IPS-18a (cell line): ENCODE measurements at regions not wholly inside any gene's neighbourhood (a gene's known extent, or its start where the extent isn't known, plus 50 kb on each side); places are given as distances from the start of the nearest gene placed in this dataset.

Source experiments
- H3K27ac ChIP-seq: one replicate; pipeline ENCODE4 v1.5.1; 2013; ENCODE audit warnings: low read length
- H3K27me3 ChIP-seq: one replicate; pipeline ENCODE4 v1.6.1; 2013; ENCODE audit warnings: mild to moderate bottlenecking, low read length; ENCODE audit not compliant: control insufficient read depth, insufficient read depth
- H3K36me3 ChIP-seq: one replicate; pipeline ENCODE4 v1.6.1; 2013; ENCODE audit warnings: low read depth, low read length; ENCODE audit not compliant: control insufficient read depth
- H3K4me1 ChIP-seq: one replicate; pipeline ENCODE4 v1.6.1; 2013; ENCODE audit warnings: low read depth, low read length; ENCODE audit not compliant: control insufficient read depth
- H3K4me3 ChIP-seq: one replicate; pipeline ENCODE4 v1.5.1; 2013; ENCODE audit warnings: low read length
- H3K9ac ChIP-seq: one replicate; pipeline ENCODE4 v1.6.1; 2013; ENCODE audit warnings: mild to moderate bottlenecking, low read length, moderate library complexity
- H3K9me3 ChIP-seq: one replicate; pipeline ENCODE4 v1.6.1; 2013; ENCODE audit warnings: low read depth, low read length; ENCODE audit not compliant: control insufficient read depth

DNA sequence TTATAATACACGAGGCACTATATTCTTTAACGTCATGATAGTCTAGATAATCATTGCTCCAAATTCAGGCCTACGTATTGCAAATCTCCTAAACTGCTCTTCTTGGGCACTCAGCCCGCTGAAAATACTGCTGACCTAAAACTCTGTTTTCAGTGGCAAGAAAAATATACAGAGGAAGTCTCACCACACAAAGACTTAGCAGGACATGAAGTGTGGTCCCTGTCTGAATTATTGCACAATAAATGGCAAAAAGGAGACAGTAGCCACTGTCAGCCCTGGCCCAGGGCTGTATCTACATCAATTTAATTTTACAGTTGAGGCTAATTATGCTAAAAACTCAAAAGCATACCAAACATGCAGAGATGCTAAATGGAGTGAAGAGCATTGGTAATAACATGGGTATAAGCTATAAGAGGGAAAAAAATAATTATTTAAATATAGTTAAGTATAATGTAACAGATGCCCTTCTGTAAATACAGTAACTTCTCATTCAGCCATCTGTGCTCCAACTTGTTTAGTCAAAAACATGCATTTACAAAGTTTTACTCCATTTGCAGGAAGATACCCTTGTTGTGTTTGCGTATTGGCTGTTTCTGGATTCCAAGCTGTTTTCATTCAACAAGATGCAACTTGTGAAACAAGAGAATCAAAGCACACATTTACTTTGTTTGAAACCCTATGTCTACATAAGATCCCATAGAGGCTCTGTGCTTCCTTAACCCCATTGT is 800.0 kb upstream of the LUZP2 start:
- Histone ChIP-seq H3K4me1 (peaks cover 5% of the 10 kb centered on the region), H3K9ac (no peak overlapping the region), H3K36me3 (no peaks in the 10 kb centered on the region), H3K9me3 (no peaks in the 10 kb centered on the region), H3K27ac (no peak overlapping the region), H3K4me3 (no peak overlapping the region), H3K27me3 (no peaks in the 10 kb centered on the region)

DNA sequence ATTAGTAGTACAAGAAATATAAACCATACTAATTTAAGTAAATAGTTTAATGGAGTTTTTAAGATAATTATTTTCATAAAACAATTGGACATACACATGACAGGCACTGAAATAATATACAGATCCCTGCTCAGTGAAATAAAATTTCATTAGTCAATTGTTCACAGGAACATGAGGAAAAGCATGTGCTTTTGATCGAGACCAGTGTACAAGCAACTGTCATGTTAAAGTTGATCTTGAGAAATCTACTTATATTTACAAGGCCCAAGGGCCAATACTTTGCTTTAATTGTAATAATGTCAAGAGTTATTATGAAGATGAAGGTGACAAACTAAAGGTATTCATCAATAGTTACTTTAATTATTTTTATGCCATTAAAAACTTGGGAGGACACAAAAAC is 792.7 kb upstream of the LUZP2 start:
- no peaks in the 10 kb centered on the region for H3K4me1 ChIP-seq
- no peaks in the 10 kb centered on the region for H3K9me3 ChIP-seq
- no peaks in the 10 kb centered on the region for H3K36me3 ChIP-seq
- no peak overlapping the region for H3K27ac ChIP-seq
- H3K9ac ChIP-seq: no peak overlapping the region
- H3K4me3 ChIP-seq: no peak overlapping the region
- H3K27me3 ChIP-seq: no peaks in the 10 kb centered on the region

DNA sequence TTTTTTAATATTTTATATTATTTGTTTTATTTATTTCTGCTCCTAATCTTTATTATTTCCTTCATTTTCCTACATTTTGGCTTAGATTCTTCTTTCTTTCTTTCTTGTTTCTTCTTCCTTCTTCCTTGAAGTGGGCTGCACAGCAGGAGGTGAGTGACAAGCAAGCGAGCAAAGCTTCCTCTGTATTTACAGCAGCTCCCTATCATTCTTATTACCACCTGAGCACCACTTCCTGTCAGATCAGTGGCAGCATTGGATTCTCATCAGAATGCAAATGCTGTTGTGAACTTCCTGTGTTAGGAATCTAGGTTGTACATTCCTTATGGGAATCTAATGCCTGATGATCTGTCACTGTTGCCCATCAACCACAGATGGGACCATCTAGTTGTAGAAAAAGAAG is 784.9 kb upstream of the LUZP2 start:
- Histone ChIP-seq H3K27ac (no peak overlapping the region), H3K36me3 (no peaks in the 10 kb centered on the region), H3K9ac (no peak overlapping the region), H3K9me3 (no peaks in the 10 kb centered on the region), H3K27me3 (no peaks in the 10 kb centered on the region), H3K4me1 (no peaks in the 10 kb centered on the region), H3K4me3 (no peak overlapping the region)

DNA sequence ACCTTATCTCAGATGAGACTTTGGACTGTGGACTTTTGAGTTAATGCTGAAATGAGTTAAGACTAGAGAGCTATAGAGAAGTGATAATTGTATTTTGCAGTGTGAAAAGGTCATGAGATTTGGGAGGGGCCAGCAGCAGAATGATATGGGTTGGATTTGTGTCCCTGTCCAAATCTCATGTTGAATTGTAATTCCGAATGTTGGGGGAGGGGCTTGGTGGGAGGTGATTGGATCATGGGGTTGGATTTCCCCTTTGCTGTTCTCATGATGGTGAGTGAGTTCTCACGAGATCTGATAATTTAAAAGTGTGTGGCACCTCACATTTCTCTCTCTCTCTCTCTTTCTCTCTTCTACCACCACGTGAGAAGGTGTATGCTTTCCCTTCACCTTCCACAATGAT is 777.8 kb upstream of the LUZP2 start:
- no peak overlapping the region for H3K9ac ChIP-seq
- peaks cover 2% of the 10 kb centered on the region for H3K9me3 ChIP-seq
- H3K27ac ChIP-seq: no peak overlapping the region
- H3K36me3 ChIP-seq: no peaks in the 10 kb centered on the region
- no peaks in the 10 kb centered on the region for H3K27me3 ChIP-seq
- no peaks in the 10 kb centered on the region for H3K4me1 ChIP-seq
- no peak overlapping the region for H3K4me3 ChIP-seq

DNA sequence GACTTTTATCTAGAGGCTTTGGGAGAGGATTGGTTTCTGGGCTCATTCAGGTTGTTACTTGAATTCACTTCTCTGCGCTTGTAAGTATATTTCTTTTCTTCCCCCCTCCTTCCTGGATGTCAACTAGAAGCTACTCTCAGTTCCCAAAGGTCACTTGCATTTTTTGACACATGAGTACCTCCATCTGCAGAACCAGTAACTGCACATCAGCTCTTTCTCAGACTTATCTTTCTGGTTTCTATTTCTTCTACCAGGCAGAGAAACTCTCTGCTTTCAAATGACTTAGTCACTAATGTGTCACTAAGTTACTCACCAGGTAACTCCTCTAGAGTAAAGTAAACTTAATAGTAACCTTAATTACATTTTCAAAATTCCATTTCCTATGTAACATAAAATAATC is 773.0 kb upstream of the LUZP2 start:
- Histone ChIP-seq H3K4me1 (no peaks in the 10 kb centered on the region), H3K9ac (no peak overlapping the region), H3K9me3 (no peaks in the 10 kb centered on the region), H3K4me3 (no peak overlapping the region), H3K27ac (no peak overlapping the region), H3K36me3 (no peaks in the 10 kb centered on the region), H3K27me3 (no peaks in the 10 kb centered on the region)

DNA sequence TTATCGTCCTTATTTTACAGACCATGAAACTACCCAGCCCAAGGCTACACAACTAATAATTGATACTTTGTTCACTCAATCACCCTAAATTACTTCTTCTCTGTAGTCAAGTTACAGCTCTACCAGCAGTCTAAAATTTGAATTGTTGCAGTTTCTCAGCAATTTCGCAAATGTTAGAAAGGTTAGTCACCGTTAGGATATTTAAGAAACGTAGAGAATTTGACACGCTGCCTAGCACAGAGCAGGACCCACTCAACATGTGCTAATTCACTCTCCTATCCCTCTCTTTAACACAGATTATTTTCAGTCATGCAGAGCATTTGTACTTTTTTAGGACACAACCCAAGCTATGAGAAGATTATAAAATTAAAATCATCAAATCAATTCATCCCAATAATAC is 771.1 kb upstream of the LUZP2 start:
- H3K4me1 ChIP-seq: no peaks in the 10 kb centered on the region
- H3K4me3 ChIP-seq: no peak overlapping the region
- no peak overlapping the region for H3K27ac ChIP-seq
- H3K27me3 ChIP-seq: no peaks in the 10 kb centered on the region
- H3K9ac ChIP-seq: no peak overlapping the region
- H3K36me3 ChIP-seq: no peaks in the 10 kb centered on the region
- no peaks in the 10 kb centered on the region for H3K9me3 ChIP-seq

DNA sequence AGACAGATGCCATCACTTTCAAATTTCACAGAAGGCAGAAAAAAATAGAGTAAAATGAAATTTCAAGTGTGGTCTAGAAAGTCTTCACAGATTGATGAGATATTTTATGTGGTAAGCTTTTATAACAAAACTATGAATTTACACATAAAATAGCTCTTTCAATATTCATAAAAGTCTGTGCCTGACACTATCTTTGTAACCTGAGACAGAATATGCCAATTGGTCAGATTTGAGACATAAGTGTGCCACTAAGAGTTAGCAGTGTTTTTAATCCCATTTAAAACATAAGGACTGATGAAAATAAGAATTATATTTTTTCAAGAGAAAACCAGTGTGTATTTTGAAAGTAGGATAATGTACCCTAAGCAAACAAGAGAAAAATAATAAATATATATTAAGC is 769.5 kb upstream of the LUZP2 start:
- Histone ChIP-seq H3K9me3 (no peaks in the 10 kb centered on the region), H3K4me1 (no peaks in the 10 kb centered on the region), H3K4me3 (no peak overlapping the region), H3K36me3 (no peaks in the 10 kb centered on the region), H3K9ac (no peak overlapping the region), H3K27ac (no peak overlapping the region), H3K27me3 (no peaks in the 10 kb centered on the region)

DNA sequence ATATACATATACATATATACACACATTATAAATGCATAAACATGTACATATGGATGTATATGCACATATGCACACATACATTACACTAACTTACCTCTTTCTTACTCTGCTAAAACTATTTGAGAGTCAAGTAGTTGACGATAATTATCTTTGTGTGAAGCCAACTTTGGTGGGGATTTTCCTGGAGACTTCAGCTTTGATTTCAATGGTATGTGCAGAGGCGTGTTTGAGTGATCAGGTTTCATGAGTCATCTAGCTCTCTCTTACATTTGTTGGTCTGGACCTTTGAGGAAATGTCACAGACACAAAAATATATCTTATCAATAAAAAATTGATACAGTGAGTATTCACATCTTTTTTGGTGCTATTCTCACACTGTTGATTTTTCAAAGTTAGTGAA is 769.1 kb upstream of the LUZP2 start:
- H3K27me3 ChIP-seq: no peaks in the 10 kb centered on the region
- H3K9ac ChIP-seq: no peak overlapping the region
- no peaks in the 10 kb centered on the region for H3K4me1 ChIP-seq
- no peak overlapping the region for H3K4me3 ChIP-seq
- H3K27ac ChIP-seq: no peak overlapping the region
- no peaks in the 10 kb centered on the region for H3K9me3 ChIP-seq
- H3K36me3 ChIP-seq: no peaks in the 10 kb centered on the region

DNA sequence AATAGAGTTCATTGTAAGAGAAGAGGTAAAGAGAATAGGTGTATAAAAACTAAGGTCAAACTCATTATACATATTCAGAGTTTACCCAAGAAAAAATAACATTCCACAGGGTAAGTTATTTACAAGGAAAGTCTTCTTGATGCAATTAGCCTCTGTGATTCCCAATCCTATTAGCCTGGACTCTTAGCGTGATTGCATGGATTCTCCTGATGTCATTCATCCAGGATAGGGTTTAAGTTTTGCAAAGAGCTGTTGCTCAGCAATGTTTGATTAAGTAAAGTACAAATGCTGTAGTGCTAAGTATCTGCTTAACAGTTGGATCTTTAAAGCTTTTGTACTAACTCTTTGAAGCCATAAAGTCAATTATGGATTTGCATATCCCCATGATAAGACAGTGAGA is 767.8 kb upstream of the LUZP2 start:
- Histone ChIP-seq H3K4me3 (no peak overlapping the region), H3K4me1 (no peaks in the 10 kb centered on the region), H3K9ac (no peak overlapping the region), H3K27ac (no peak overlapping the region), H3K9me3 (no peaks in the 10 kb centered on the region), H3K27me3 (no peaks in the 10 kb centered on the region), H3K36me3 (no peaks in the 10 kb centered on the region)

DNA sequence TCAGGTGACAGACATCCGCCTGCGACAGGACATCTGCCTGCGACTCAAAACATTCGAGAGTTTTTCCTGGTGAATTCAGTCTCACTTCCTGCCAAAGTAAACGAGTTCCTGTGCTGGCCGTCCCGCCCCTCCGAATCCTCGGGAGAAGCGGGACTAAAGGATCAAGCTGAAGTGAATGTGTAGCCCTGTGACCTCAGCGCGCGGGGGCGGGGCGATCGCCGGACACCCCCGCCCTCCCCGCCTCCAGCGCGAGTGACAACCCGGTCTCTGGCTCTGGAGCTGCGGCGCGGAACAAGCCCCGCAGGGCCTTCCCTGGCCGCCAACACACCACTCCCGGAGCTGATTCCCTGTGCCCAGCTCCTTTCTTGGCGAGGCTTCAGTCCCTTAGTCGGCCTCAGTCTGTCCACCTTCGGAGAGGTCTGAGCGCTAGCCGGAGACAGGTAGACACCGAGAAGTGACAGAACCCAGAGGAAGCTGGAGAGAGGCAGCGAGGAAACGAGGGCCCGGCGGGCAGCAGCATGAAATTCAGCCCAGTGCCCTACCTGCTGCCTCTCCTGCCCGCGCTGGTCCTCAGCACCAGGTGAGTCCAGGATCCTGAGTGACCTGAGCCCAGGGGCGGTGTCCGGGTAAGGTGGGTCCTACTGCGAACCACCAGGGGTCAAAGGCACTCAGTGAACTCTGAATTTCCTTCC is 766.4 kb upstream of the LUZP2 start:
- H3K9me3 ChIP-seq: no peaks in the 10 kb centered on the region
- H3K4me1 ChIP-seq: no peaks in the 10 kb centered on the region
- H3K36me3 ChIP-seq: no peaks in the 10 kb centered on the region
- H3K9ac ChIP-seq: no peak overlapping the region
- no peak overlapping the region for H3K27ac ChIP-seq
- no peak overlapping the region for H3K4me3 ChIP-seq
- H3K27me3 ChIP-seq: no peaks in the 10 kb centered on the region

DNA sequence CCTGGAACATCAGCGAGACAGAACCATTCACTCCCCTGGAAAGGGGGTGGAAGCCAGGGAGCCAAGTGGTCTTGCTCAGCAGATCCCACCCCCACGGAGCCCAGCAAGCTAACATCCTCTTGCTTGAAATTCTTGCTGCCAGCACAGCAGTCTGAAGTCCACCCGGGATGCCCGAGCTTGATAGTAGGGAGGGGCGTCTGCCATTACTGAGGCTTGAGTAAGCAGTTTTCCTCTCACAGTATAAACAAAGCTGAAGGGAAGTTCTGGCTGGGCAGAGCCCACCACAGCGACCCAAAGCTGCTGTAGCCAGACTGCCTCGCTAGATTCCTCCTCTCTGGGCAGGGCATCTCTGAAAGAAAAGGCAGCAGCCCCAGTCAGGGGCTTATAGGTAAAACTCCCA is 764.8 kb upstream of the LUZP2 start:
- no peak overlapping the region for H3K9ac ChIP-seq
- H3K27ac ChIP-seq: no peak overlapping the region
- H3K4me1 ChIP-seq: no peaks in the 10 kb centered on the region
- H3K36me3 ChIP-seq: no peaks in the 10 kb centered on the region
- no peaks in the 10 kb centered on the region for H3K9me3 ChIP-seq
- no peak overlapping the region for H3K4me3 ChIP-seq
- H3K27me3 ChIP-seq: no peaks in the 10 kb centered on the region

DNA sequence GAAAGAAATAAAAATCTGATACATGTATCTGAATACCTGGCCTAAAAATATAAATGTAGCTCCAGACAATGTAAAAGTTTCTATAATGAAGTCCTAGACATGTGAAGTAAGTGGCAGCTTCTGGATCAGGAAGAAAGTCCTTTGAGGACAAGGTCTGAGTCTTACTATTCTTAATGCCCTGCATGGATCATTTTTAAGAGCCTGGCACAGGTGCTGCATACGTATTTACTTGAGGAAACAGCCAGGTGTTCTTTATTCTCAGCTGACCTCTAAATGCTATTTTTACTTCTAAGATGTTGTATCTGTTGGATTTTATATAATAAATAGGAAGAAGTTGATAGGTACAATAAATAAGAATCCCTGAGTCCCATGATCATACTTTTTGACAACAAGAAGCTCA is 750.0 kb upstream of the LUZP2 start:
- Histone ChIP-seq H3K4me3 (no peak overlapping the region), H3K27ac (no peak overlapping the region), H3K9me3 (no peaks in the 10 kb centered on the region), H3K36me3 (no peaks in the 10 kb centered on the region), H3K4me1 (no peaks in the 10 kb centered on the region), H3K27me3 (no peaks in the 10 kb centered on the region), H3K9ac (no peak overlapping the region)
